ENCODE measurements at regions not wholly inside any gene's neighbourhood (a gene's known extent, or its start where the extent isn't known, plus 50 kb on each side); places are given as distances from the start of the nearest gene placed in this dataset.

DNA sequence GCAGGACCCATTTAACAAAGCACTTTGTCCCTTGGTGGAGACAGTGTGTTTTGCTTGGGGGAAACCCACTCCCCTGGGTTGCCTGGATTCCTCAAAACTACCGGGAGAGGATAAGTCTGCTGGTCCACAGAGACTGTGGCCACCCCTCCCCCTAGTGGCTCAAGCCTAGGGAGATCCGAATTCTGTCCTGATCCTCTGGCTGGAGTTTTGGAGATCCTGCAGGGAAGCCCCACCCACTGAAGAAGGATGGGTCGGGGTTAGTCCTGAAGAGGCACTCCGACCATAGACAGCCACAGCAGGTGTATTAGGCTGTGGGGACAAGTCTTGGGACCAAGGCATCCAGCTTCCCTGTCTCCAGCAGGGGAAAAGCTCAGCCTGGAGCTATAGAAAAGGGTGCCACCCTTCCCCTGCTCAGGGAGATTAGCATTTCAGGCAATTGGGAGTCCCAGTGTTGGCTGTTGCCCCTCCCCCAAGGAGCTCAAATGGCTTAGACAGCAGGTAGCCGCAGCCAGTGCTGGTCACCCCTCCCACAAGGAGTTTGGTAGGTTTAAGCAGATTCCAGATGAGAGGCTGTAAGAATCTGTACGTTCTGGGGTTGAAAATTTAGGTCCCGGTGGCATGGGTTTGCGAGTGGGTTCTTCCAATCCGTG, 750.0 kb downstream of the TBC1D32 start (continued):
- TF ChIP-seq, protein P1, sequence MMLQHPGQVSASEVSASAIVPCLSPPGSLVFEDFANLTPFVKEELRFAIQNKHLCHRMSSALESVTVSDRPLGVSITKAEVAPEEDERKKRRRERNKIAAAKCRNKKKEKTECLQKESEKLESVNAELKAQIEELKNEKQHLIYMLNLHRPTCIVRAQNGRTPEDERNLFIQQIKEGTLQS (IDR thresholded peaks at IDR 0.05; ENCODE audit: insufficient read depth, low read depth, low read length) = no peak
- TF ChIP-seq PHF8 (conservative IDR thresholded peaks at IDR 0.05; ENCODE audit: low read depth, low read length) (no peak), SP2 (IDR thresholded peaks at IDR 0.05; ENCODE audit: low read length) (no peak), JUN (IDR thresholded peaks at IDR 0.05; ENCODE audit: low read depth, low read length) (no peak), SRF (IDR thresholded peaks at IDR 0.05; ENCODE audit: low read depth, low read length) (no peak), TBP (IDR thresholded peaks at IDR 0.05; ENCODE audit: low read depth, low read length) (no peak), SP4 (IDR thresholded peaks at IDR 0.05; ENCODE audit: low read length) (no peak), CHD1 (IDR thresholded peaks at IDR 0.05; ENCODE audit: low read depth, low read length) (no peak), CHD2 (IDR thresholded peaks at IDR 0.05; ENCODE audit: low read length) (no peak), CTBP2 (IDR thresholded peaks at IDR 0.05; ENCODE audit: borderline replicate concordance, insufficient read depth, insufficient read length, low read length) (no peak), ASH2L (IDR thresholded peaks at IDR 0.05; ENCODE audit: low read length) (peak; percentile 50)
- TF ChIP-seq, protein P2, sequence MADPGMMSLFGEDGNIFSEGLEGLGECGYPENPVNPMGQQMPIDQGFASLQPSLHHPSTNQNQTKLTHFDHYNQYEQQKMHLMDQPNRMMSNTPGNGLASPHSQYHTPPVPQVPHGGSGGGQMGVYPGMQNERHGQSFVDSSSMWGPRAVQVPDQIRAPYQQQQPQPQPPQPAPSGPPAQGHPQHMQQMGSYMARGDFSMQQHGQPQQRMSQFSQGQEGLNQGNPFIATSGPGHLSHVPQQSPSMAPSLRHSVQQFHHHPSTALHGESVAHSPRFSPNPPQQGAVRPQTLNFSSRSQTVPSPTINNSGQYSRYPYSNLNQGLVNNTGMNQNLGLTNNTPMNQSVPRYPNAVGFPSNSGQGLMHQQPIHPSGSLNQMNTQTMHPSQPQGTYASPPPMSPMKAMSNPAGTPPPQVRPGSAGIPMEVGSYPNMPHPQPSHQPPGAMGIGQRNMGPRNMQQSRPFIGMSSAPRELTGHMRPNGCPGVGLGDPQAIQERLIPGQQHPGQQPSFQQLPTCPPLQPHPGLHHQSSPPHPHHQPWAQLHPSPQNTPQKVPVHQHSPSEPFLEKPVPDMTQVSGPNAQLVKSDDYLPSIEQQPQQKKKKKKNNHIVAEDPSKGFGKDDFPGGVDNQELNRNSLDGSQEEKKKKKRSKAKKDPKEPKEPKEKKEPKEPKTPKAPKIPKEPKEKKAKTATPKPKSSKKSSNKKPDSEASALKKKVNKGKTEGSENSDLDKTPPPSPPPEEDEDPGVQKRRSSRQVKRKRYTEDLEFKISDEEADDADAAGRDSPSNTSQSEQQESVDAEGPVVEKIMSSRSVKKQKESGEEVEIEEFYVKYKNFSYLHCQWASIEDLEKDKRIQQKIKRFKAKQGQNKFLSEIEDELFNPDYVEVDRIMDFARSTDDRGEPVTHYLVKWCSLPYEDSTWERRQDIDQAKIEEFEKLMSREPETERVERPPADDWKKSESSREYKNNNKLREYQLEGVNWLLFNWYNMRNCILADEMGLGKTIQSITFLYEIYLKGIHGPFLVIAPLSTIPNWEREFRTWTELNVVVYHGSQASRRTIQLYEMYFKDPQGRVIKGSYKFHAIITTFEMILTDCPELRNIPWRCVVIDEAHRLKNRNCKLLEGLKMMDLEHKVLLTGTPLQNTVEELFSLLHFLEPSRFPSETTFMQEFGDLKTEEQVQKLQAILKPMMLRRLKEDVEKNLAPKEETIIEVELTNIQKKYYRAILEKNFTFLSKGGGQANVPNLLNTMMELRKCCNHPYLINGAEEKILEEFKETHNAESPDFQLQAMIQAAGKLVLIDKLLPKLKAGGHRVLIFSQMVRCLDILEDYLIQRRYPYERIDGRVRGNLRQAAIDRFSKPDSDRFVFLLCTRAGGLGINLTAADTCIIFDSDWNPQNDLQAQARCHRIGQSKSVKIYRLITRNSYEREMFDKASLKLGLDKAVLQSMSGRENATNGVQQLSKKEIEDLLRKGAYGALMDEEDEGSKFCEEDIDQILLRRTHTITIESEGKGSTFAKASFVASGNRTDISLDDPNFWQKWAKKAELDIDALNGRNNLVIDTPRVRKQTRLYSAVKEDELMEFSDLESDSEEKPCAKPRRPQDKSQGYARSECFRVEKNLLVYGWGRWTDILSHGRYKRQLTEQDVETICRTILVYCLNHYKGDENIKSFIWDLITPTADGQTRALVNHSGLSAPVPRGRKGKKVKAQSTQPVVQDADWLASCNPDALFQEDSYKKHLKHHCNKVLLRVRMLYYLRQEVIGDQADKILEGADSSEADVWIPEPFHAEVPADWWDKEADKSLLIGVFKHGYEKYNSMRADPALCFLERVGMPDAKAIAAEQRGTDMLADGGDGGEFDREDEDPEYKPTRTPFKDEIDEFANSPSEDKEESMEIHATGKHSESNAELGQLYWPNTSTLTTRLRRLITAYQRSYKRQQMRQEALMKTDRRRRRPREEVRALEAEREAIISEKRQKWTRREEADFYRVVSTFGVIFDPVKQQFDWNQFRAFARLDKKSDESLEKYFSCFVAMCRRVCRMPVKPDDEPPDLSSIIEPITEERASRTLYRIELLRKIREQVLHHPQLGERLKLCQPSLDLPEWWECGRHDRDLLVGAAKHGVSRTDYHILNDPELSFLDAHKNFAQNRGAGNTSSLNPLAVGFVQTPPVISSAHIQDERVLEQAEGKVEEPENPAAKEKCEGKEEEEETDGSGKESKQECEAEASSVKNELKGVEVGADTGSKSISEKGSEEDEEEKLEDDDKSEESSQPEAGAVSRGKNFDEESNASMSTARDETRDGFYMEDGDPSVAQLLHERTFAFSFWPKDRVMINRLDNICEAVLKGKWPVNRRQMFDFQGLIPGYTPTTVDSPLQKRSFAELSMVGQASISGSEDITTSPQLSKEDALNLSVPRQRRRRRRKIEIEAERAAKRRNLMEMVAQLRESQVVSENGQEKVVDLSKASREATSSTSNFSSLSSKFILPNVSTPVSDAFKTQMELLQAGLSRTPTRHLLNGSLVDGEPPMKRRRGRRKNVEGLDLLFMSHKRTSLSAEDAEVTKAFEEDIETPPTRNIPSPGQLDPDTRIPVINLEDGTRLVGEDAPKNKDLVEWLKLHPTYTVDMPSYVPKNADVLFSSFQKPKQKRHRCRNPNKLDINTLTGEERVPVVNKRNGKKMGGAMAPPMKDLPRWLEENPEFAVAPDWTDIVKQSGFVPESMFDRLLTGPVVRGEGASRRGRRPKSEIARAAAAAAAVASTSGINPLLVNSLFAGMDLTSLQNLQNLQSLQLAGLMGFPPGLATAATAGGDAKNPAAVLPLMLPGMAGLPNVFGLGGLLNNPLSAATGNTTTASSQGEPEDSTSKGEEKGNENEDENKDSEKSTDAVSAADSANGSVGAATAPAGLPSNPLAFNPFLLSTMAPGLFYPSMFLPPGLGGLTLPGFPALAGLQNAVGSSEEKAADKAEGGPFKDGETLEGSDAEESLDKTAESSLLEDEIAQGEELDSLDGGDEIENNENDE (IDR thresholded peaks at IDR 0.05; ENCODE audit: insufficient replicate concordance, low read length) = no peak
